Neural progenitor cell (in vitro differentiated cells): ENCODE measurements at regions not wholly inside any gene's neighbourhood (a gene's known extent, or its start where the extent isn't known, plus 50 kb on each side); places are given as distances from the start of the nearest gene placed in this dataset.

ENCODE experiments used
- DNase-seq: peaks from one replicate; pipeline ENCODE4 v3.0.0-alpha.2; 2016; ENCODE audit warnings: low spot score
- H2AFZ ChIP-seq: fragments of 200-600 bp; sonication (generic); replicated peaks from 2 replicates; pipeline ENCODE4 v1.6.1; 2016; ENCODE audit warnings: antibody characterized with exemption
- H3F3A ChIP-seq: fragments of 200-600 bp; sonication (generic); 2 replicates; pipeline ENCODE4 v1.6.1; 2016; ENCODE audit warnings: antibody characterized with exemption, low read depth
- H3K27ac ChIP-seq: fragments of 200-600 bp; sonication (generic); 2 replicates; pipeline ENCODE4 v1.5.1; 2016; ENCODE audit warnings: mild to moderate bottlenecking
- H3K27me3 ChIP-seq: fragments of 200-600 bp; sonication (generic); 2 replicates; pipeline ENCODE4 v1.6.1; 2016; ENCODE audit warnings: mild to moderate bottlenecking, moderate library complexity
- H3K36me3 ChIP-seq: fragments of 200-600 bp; sonication (generic); 2 replicates; pipeline ENCODE4 v1.5.1; 2016
- H3K4me1 ChIP-seq: fragments of 200-600 bp; sonication (generic); 2 replicates; pipeline ENCODE4 v1.6.1; 2016; ENCODE audit warnings: mixed run types
- H3K4me2 ChIP-seq: fragments of 200-600 bp; sonication (generic); 2 replicates; pipeline ENCODE4 v1.6.1; 2016
- H3K4me3 ChIP-seq: fragments of 200-600 bp; sonication (generic); 2 replicates; pipeline ENCODE4 v1.5.1; 2016
- H3K79me2 ChIP-seq: fragments of 200-600 bp; sonication (generic); 2 replicates; pipeline ENCODE4 v1.6.1; 2016; ENCODE audit warnings: low read depth
- H3K9ac ChIP-seq: fragments of 200-600 bp; sonication (generic); 2 replicates; pipeline ENCODE4 v1.6.1; 2016
- H3K9me3 ChIP-seq: fragments of 200-600 bp; sonication (generic); 2 replicates; pipeline ENCODE4 v1.5.1; 2016; ENCODE audit warnings: low read depth
- H4K20me1 ChIP-seq: fragments of 200-600 bp; sonication (generic); 2 replicates; pipeline ENCODE4 v1.6.1; 2016; ENCODE audit warnings: low read depth
- H3K27ac Mint-ChIP-seq: 3 replicates; pipeline ENCODE4 v1.8.0; 2021; ENCODE audit warnings: mixed read lengths
- H3K27me3 Mint-ChIP-seq: 2 replicates; pipeline ENCODE4 v1.8.0; 2022; ENCODE audit warnings: low read depth, mild to moderate bottlenecking, inconsistent platforms, moderate library complexity, mixed read lengths; ENCODE audit not compliant: insufficient read depth
- H3K36me3 Mint-ChIP-seq: 3 replicates; pipeline ENCODE4 v1.8.0; 2021; ENCODE audit warnings: mixed read lengths
- H3K4me1 Mint-ChIP-seq: 3 replicates; pipeline ENCODE4 v1.8.0; 2021; ENCODE audit warnings: mixed read lengths
- H3K4me3 Mint-ChIP-seq: 3 replicates; pipeline ENCODE4 v1.8.0; 2021; ENCODE audit warnings: mild to moderate bottlenecking, moderate library complexity, mixed read lengths
- H3K9me3 Mint-ChIP-seq: 3 replicates; pipeline ENCODE4 v1.8.0; 2020; ENCODE audit warnings: mixed read lengths
- CTCF ChIP-seq: fragments of 200-600 bp; sonication (generic); IDR thresholded peaks from 2 replicates; pipeline ENCODE4 v1.5.1; 2017; ENCODE audit warnings: antibody characterized with exemption, mild to moderate bottlenecking
- EZH2 ChIP-seq: fragments of 200-600 bp; sonication (generic); IDR thresholded peaks from 2 replicates; pipeline ENCODE4 v1.6.1; 2017; ENCODE audit warnings: antibody characterized with exemption, mild to moderate bottlenecking, moderate library complexity
- EZH2phosphoT487 ChIP-seq: fragments of 200-600 bp; sonication (generic); IDR thresholded peaks from 2 replicates; pipeline ENCODE4 v1.6.1; 2017; ENCODE audit warnings: antibody characterized with exemption

GRCh38 chr14:42229294-42229693 lies 622.6 kb downstream of the LRFN5 start:
- no peak for TF ChIP-seq EZH2phosphoT487
- TF ChIP-seq EZH2, result no peak
- TF ChIP-seq CTCF, result no peak
- Histone ChIP-seq H2AFZ (no peak overlapping the region), H3K36me3 (no peaks in the 10 kb centered on the region), H3F3A (no peaks in the 10 kb centered on the region), H3K9me3 (no peaks in the 10 kb centered on the region), H3K27me3 (no peaks in the 10 kb centered on the region), H3K4me1 (no peaks in the 10 kb centered on the region), H3K27ac (no peak overlapping the region), H3K4me2 (no peak overlapping the region), H3K79me2 (no peaks in the 10 kb centered on the region), H3K4me3 (no peak overlapping the region), H3K9ac (no peak overlapping the region), H4K20me1 (no peaks in the 10 kb centered on the region)
- no peaks in the 10 kb centered on the region for H3K4me1 Mint-ChIP-seq
- H3K4me3 Mint-ChIP-seq, result no peak overlapping the region
- DNase-seq, result no peak
- H3K27ac Mint-ChIP-seq, result no peak overlapping the region
- H3K36me3 Mint-ChIP-seq, result no peaks in the 10 kb centered on the region
- H3K27me3 Mint-ChIP-seq, result peaks cover under 1% of the 10 kb centered on the region
- H3K9me3 Mint-ChIP-seq, result no peaks in the 10 kb centered on the region

- no peaks in the 10 kb centered on the region for H3K9me3 ChIP-seq
- H3K4me3 ChIP-seq, result no peak overlapping the region
- H3K4me2 ChIP-seq, result no peak overlapping the region
- H3K4me3 Mint-ChIP-seq, result no peak overlapping the region
- H3K4me1 ChIP-seq, result no peaks in the 10 kb centered on the region
- H3K36me3 ChIP-seq, result no peaks in the 10 kb centered on the region
- no peaks in the 10 kb centered on the region for H3K27me3 ChIP-seq
- no peaks in the 10 kb centered on the region for H3K4me1 Mint-ChIP-seq
- H3K9me3 Mint-ChIP-seq, result no peaks in the 10 kb centered on the region
- H2AFZ ChIP-seq, result no peak overlapping the region
- H4K20me1 ChIP-seq, result no peaks in the 10 kb centered on the region
- H3K36me3 Mint-ChIP-seq, result no peaks in the 10 kb centered on the region
- H3K27me3 Mint-ChIP-seq, result peaks cover 3% of the 10 kb centered on the region
- no peak overlapping the region for H3K27ac Mint-ChIP-seq
- no peak overlapping the region for H3K9ac ChIP-seq
- no peaks in the 10 kb centered on the region for H3K79me2 ChIP-seq
- no peak for TF ChIP-seq CTCF
- H3F3A ChIP-seq, result no peaks in the 10 kb centered on the region
- no peak overlapping the region for H3K27ac ChIP-seq
- DNase-seq, result no peak
Observed at GRCh38 chr14:42228611-42229010, 621.9 kb downstream of the LRFN5 start.

- no peaks in the 10 kb centered on the region for H3K79me2 ChIP-seq
- no peaks in the 10 kb centered on the region for H3K36me3 ChIP-seq
- no peaks in the 10 kb centered on the region for H3K27me3 ChIP-seq
- Mint-ChIP-seq H3K4me1 (no peaks in the 10 kb centered on the region), H3K36me3 (no peaks in the 10 kb centered on the region), H3K27me3 (peaks cover 3% of the 10 kb centered on the region), H3K9me3 (no peaks in the 10 kb centered on the region), H3K27ac (no peak overlapping the region), H3K4me3 (no peak overlapping the region)
- no peaks in the 10 kb centered on the region for H3K4me1 ChIP-seq
- no peak overlapping the region for H3K9ac ChIP-seq
- H3K9me3 ChIP-seq, result no peaks in the 10 kb centered on the region
- no peak overlapping the region for H2AFZ ChIP-seq
- no peaks in the 10 kb centered on the region for H3F3A ChIP-seq
- H3K4me2 ChIP-seq, result no peak overlapping the region
- no peak for TF ChIP-seq EZH2
- no peak for TF ChIP-seq EZH2phosphoT487
- TF ChIP-seq CTCF, result peak; percentile 96
- H4K20me1 ChIP-seq, result no peaks in the 10 kb centered on the region
- H3K27ac ChIP-seq, result no peak overlapping the region
- no peak overlapping the region for H3K4me3 ChIP-seq
- DNase-seq, result peak; percentile 81
Observed at GRCh38 chr14:42224053-42224888, 617.6 kb downstream of the LRFN5 start.
